Stimulated activated CD4-positive, alpha-beta T cell treated with anti-CD3 and anti-CD28 coated beads, TNF-alpha, amount 100 ng/mL, for 4 hours (primary cell): ENCODE measurements at regions not wholly inside any gene's neighbourhood (a gene's known extent, or its start where the extent isn't known, plus 50 kb on each side); places are given as distances from the start of the nearest gene placed in this dataset.
"Not testable (repeated sequence)": the region's sequence is repeated elsewhere in the genome, so short reads cannot be mapped to it uniquely, and the experiment has no call there.

ENCODE experiments used
- DNase-seq, 3 experiments: peaks; one replicate each; pipeline ENCODE4 v3.0.0-alpha.2; 2020; ENCODE audit warnings: low read depth in 3 of 3

DNA sequence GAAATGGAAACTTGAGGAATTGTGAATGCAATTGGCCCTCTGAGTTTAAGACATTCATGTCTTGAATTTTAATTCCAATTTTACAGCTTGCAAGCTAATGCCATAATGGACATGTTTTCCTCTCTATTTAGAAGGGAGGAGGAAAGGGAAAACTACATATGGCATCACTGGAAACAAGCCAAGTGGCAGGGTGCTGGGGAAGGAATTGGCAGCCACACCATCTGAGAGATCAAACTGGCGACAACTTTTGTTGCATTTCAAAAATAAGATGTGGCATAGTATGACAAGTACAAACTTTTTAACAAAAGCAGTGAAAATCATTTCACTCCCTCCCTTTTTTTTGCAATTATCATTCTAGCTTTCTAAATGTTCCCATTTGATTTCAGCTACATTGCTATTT is 615.6 kb downstream of the CENPC start:
- no peak for DNase-seq

DNA sequence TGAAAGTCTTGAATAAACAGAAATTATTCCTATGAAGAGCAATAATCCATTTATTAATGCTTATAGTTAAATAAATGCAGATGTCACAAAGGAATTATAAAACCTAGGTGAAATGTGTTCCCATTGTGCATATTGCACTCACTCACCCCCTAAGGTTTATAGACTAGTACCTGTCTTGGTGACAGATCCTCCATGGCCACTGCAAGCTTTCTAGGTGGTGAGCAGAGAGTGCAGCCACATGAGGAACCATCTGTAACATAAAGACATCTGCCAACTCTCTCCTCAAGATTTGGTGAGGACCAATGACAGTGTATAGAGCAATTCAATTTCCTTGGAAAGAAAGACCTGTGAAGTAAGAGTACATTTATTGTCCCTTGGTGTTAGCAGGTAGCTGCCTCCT is 616.4 kb downstream of the CENPC start:
- DNase-seq, result not testable (repeated sequence)

DNA sequence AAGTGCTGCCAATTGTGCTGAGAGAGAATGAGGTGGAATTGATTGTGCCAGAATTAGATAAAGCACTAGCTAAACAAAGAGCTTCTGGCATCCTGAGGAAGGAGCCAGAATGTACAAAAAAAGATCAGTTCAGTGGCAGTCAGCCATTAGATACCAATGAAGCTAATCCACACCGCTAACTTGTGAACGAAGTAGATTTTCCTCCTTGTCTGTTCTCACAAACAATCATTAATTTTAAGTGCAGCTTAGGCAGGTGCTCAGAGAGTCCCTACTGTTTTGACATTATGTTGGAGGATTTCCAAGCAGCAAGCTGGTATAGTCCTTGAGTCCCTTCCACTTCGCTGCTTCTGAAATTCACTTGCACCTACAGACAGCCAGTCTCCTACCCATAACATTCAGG is 617.4 kb downstream of the CENPC start:
- DNase-seq, result no peak

DNA sequence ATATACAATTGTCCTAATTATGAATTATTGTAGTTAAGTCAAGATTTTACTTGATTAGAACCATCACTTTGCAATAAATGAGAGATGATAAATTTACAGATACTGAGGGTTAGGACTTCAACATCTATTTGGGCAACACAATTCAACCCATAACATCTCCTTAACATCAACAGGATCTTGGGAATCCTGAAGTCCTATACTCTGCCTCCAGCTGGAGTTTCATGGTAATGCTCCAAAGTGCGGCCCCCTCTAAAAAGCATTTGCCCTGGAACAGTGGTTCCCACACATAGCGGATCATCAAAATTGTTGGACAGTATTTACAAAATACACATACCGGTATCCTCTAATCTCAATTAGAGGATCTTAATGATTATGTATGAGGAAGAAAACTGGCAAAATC is 618.6 kb downstream of the CENPC start:
- no peak for DNase-seq

DNA sequence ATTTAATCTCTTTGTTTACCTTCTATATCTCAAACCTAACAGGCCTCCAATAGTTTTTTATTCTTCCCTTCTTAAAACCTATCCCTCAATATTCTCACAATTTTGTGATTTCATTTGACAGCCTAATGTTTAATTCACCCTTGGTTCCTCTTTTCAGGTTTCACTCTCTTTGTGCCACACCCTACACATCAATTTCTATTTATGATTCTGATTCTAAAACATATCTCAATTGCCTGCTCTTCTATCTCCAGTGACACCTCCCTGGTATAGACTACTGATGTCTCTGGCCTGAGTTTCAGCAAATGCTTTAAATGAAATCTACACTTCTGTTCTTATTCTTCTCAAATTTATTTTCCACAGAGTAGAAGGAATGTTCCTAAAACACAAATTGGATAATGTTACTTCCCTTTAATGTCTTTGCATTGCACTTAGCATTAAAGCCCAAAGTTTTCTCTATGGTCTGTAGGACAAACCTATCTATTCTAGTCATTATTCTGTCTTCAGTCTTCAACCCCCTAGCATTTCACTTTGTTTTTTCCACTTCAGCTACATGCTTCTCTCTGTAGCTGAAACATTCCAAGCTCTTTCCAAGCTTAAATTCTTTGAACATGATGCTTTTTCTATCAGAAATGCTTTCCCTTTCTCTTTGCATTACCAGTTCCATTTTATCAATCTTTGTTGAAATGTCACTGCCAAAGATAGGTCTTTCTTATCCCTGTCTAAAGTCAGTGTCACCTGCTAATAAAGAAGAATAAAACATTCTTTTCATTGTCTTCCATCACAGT is 622.0 kb downstream of the CENPC start:
- no peak for DNase-seq

DNA sequence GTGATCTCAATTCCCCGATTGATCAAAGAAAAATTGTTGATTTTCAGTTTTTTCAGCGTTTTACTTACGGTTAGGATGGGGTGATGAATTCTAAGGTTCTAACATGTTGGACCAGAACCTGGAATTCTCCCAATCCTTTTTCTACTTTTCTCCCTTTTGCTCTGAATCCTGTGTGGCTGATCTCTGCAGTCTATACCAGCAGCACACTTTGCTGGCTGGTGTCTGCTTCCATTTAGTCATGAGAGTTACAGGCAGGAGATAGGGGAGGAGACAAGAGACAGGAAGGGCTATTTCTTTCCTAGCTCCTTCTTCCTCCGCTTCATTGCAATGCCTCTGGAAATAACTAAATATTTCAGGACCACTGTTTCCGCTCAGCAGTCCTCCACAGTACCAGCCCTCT is 623.9 kb downstream of the CENPC start:
- DNase-seq, result no peak

DNA sequence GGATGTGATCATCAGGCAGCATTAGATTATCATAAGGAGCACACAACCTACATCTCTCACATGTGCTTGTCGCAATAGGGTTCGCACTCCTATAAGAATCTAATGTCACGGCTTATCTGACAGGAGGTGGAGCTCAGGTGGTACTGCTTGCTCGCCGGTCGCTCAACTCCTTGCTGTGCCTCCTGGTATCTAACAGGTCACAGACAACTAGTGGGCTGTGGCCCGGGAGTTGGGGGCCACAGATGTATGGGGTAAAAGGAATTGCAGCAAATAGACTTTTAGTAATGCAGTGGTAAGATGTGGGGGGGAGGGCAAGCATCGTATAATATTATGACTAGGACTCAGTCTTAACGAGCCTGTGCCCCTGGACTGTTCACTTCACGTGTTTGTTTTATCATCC is 624.8 kb downstream of the CENPC start:
- DNase-seq, result no peak

DNA sequence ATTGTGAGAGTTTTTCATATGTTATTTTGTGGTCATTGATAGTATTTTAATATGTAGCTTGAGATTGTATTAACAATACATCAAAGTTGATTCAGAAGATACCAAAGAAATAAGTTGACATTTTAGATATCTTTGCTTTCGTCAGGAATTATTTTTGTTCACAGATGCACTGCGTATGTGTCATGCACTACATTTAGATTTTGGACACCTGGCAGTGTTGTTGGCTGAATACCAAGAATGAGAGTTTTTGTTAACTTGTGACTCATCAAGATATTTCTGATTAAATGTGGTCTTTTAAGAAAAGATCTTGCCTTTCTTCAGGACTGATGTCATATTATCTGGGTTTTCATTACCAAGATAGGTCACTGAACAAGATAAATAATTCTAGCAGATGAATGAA is 633.4 kb downstream of the CENPC start:
- no peak for DNase-seq

DNA sequence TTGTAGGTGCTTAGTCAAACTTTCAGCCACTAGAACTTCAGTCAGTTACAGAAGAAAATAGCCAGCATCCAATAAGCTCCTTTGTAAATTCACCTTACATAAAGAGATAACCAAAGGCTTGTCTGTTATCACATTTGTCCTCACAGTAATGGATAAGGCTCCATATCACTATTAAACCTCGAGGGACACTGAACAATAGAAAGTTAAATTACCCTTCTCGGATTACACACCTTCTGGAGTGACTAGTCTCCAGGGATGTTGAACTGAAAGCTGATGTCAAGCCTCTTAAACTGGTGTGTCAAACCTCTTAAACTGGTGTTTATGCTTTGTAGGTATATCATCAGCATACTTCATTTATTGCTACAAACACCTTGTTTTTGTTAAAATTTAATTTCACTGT is 639.0 kb downstream of the CENPC start:
- DNase-seq, result no peak

DNA sequence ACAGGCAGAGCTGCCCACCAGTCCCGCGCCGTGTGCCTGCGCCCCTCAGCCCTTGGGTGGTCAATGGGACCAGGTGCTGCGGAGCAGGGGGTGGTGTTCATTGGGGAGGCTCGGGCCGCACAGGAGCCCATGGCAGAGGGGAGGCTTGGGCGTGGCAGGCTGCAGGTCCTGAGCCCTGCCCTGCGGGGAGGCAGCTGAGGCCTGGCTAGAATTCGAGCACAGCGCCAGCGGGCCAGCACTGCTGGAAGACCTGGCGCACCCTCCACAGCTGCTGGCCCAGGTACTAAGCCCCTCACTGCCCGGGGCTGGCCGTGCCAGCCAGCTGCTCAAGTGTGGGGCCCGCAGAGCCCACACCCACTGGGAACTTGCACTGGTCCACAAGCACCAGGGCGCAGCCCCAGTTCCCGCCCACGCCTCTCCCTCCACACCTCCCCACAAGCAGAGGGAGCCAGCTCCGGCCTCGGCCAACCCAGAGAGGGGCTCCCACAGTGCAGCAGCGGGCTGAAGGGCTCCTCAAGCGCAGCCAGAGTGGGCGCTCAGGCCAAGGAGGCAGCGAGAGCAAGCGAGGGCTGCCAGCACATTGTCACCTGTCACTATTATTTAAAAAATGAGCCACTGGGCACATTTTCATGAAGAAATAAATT is 645.8 kb downstream of the CENPC start:
- no peak for DNase-seq

DNA sequence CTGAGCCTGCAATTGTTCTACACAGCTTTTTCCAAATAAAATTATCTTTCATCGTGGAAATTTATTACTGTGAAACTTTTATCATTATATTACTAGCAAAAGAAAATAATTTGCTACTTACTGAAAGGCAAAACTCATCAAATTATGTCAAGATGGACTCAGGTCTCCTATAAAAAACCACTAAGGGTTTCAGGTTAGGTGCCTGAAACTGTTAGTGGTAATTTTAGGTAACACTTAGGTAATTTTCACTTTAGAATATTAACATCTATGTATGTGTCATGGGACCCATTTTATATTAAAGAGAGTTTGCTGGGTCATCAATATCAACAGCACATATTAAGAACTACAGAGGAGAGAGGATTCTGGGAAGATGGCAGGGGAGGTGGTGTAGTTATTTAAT is 651.5 kb downstream of the CENPC start:
- no peak for DNase-seq

DNA sequence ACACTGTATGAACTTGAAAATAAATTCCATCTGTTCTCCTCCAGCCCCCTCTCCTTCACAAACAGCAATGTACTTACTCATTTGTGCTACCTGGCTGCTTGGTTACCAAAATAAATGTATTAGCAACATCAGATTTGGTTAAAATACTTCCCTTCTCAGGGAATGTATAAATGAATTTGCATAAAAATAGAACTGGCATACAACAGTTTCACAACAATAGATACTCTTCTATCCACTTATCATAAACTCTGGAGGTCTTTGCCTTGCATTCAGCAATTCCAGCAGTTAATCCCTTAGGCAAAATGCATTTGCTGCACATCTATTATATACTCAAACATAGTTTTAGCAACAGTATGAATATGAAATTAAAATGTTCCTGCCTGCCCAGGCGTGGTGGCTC is 658.2 kb downstream of the CENPC start:
- no peak for DNase-seq

DNA sequence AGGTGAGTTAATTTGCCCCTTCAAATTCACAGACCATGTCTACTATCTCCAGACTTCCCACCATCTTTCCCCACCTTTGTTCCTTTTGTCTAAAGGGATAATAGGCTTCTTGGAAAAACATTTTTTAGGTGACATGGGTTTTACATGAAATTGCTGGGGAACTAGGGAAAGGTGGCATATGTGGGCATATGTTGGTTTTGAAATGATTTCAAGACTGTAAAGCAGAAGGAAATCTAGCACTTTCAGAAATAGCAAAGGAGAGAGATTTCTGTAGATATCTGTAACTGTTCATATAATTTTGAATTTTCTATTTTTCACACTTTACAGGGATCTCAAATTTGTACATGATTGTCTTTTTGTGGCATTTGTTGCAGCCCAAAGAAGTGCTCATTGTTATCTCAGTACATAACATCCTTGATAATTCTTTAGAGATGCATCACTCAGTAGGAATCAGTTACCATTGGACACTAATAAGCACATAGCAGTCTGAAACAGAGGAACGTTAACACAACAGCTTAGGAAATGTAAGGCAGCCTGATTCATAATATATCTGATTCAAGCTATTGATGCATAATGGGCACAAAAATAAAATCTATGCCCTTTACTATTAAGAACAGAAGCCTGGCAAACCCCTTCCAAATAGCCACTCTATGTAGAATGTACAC is 659.7 kb downstream of the CENPC start:
- DNase-seq, result no peak

DNA sequence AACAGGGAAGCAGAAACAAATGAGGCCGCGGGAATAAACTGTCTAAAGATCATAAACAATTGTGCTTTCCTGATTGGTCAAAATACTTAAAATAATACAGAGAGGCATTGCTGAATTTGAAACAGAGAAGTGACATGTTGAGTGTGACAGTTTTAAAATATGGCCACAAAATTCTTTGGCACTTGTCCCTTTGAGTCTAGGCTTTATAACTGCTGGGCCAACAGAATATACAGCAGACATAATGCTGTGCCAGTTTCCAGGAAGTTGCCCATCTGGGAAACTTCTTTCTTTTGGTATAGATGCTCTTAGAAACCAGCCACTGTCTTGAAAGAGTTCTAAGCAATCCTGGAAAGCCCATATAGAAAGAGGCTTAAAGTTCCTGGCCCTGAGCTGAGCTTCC is 668.4 kb downstream of the CENPC start:
- DNase-seq, result no peak

DNA sequence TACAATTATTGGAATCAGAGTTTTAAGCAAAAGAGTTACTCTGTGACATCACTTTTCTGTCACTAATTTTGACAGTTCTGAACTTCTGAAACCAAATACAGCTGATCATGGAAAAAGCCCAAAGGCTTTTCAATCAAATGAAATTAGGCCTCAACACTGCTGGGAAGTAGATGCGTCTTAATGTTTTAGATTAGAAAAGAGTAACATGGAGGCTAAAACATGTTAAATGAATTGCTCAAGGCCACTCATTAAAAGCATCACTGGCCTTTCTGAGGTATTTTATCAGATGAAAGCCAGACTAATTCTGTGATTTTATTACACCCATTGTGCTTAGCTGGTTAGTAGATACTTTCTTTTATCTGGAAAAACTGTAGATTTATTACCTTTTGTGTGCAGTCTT is 672.6 kb downstream of the CENPC start:
- no peak for DNase-seq

DNA sequence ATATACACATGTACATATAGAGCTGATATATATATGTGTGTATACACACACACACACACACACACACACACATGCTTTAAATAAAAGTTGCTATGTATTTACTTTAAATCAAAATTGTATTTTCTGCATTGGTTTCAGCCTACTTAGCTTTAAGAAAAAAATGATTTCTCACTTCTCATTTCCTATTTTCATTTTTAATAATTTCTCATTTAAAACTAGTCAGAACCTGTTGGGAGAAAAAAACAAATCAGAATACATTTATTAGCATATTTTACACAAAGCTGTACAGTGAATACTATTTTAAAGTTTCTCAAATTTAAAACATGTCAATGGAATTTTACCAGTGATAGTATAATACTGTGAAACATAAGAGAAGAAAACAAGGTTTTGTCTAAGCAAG is 681.8 kb downstream of the CENPC start:
- no peak for DNase-seq

DNA sequence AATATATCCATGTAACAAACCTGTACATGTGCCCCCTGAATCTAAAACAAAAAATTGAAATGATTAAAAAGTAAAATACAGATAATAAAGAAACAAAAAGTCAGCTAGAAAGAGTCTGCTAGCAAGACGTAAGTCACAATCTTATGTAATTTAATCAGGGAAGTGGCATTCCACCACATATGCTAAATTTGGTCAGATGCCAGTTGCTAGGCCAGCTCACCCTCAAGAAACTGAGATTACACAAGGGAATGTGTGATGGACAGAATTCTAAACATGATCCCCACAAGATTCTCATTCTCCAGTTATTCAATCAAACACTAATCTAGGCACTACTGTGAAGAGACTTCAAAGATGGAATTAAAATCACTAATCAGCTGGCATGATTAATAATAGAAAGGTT is 689.3 kb downstream of the CENPC start:
- DNase-seq, result no peak

DNA sequence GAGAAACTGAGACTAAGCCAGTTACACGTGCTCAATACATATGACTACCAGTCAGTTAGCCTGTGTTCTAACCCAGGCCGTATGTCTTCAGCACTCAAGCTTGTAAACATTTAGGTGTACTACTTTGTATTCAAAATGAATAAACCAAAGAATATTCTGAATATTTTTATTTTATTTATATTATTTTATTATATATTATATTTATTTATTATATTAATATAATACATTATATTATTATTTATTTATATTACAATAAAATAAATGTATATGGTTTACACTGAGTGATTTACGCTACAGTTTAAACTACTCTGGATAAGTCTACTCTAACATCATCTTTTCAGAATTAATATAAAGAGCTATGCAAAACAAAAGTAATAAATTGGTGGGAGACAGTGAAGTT is 691.5 kb downstream of the CENPC start:
- DNase-seq, result no peak

DNA sequence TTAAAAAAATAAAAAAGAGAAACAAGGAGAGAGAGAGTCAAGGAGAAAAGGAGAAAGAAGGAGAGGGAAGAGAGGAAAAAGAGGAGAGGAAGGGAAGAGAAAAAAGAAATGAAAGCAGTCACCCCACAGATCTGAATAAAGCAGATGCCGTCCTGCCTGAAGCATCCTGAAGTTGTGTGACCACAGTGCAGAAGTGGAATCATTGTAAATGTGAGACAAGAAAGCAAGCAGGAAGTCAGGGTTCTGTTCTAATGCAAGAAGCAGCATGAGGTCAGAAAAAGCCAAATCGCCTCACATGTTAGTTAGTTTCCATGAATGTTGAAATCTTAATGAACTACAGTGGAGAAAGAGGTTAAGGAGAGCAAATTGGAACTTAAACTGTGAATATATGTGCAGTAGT is 692.5 kb downstream of the CENPC start:
- no peak for DNase-seq

DNA sequence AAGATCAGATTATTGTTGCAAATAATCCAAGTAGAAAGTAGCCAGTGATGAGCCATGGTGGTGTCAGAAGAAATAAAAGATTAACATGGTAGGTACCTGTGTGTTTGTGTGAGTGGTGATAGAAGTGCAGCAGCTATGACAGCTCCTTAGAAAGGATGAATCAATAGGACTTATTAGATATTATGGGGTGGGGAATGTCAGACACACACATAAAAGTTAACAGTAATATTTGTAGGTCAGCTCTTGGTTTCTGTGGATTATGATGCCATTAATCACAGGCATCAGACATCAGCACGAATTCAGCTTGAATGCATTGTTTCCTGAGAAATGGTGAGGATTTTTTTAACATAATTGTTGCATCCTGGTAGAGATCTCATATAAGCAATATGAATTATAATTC is 695.7 kb downstream of the CENPC start:
- DNase-seq, result no peak

DNA sequence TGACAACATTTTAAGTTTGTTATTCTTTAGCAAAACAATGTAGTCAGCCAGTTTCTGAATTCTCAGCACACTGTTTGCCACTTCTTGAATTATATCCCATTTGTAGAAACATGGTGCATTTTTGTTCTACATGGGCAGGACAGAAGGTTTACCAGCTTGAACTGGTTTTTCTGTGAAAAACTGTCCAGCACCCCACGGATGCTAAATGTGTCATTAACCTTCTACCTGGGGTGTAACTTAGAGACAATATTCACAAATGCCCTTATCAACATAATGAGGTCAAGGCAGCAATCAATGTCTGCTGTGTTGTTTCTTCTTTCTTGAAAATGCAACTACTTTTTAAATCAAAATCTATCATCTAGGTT is 702.6 kb downstream of the CENPC start:
- DNase-seq, result no peak

DNA sequence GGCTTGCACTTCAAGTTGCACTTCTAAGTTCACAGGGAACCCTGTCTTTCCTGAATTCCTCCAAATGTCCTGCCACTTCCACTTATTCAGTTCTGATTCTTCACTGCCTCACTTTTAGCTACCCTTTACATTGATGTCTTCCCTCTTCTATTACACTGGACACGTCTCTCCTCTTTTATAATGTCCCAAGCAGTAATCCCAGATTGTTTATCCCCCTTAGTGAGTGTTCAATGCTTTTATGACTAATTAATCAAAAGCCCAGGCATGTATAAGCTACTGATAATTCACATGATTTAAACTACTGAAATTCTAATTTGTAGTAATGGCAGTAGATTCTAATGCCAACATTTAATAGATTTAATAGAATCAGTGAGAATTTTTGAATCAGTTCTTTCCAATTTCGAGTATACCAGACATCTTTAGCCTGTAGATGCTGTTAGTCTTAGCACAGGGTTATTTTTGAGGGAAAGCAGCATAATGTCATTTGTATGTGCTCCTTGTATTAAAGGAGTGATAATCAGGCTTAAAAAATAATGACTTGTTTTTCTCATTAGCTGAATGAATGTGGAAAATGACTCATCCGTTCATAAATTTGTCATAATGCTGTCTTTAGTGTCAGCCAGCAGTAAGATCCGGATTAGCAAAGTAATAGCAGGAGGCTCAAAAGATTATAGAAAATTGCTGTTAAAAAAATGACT is 703.1 kb downstream of the CENPC start:
- no peak for DNase-seq

DNA sequence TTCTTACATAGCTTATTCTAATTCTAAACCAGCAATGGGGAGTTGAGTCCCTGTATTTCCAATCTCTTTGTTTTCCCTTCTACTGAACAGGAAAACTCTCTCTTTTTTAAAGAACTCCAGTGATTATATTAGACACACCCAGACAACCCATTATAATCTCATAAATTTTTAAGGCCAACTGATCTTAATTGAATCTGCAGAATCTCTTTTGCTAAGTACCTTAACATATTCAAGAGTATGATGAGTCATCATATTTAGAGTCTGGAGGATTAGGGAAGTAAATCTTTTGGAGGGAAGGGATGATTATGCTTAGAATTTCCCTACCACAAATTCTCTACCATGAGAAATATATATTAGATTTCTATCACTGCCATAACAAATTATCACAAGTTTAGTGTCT is 705.1 kb downstream of the CENPC start:
- no peak for DNase-seq
